Left cardiac atrium (tissue), 4 donors: ENCODE measurements at regions not wholly inside any gene's neighbourhood (a gene's known extent, or its start where the extent isn't known, plus 50 kb on each side); places are given as distances from the start of the nearest gene placed in this dataset.

Source experiments
- ATAC-seq, 2 donors: fragments of 200-7000 bp; cut with Tn5 transposase; one replicate each; pipeline ENCODE4 v1.9.1; 2020; ENCODE audit warnings: mild to moderate bottlenecking in 2 of 2, moderate library complexity in 2 of 2
- DNase-seq: peaks from one replicate; pipeline ENCODE4 v3.0.0-alpha.2; 2020
- intact Hi-C, 2 donors: fragments of 100-400 bp; cut with DNase I; formaldehyde crosslinking; loops; one replicate each; pipeline versions ENCODE4 v1.14.1 to v1.15.1; 2022 to 2023
- donor health status: DM: no; HTN: yes; CAD: no.
- donor health status: DM: no; HTN: yes; CAD: no; lungs with severe emphysema.
- donor health status: DM: yes; HTN: yes; CAD: no.
- donor health status: Dilated cardiomyopathy.

- no peak for DNase-seq
- no peak for ATAC-seq
- intact Hi-C loops, result no loop called here
Measured at GRCh38 chr3:76949033-76949432, 90.9 kb upstream of the ROBO2 start.

DNA sequence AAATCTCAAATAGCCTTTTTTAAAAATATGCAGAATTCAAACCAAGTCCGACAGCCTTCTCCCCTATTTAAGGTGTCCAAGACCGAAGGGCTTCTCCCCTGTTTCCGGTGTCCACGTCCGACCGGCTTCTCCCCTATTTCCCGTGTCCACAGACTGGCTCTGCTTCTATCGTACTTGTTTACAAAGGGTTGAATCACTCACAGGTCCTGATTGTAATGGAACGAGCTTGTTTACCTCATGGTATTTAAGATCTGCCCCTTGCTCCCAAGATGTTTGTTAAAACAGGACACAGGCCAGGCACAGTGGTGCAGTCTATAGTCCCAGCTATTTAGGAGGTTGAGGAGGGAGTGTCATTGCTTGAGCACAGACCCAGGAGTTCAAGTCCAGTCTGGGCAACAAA is 90.4 kb upstream of the ROBO2 start:
- ATAC-seq (no peak), DNase-seq (no peak)
- intact Hi-C loops, result no loop called here

DNA sequence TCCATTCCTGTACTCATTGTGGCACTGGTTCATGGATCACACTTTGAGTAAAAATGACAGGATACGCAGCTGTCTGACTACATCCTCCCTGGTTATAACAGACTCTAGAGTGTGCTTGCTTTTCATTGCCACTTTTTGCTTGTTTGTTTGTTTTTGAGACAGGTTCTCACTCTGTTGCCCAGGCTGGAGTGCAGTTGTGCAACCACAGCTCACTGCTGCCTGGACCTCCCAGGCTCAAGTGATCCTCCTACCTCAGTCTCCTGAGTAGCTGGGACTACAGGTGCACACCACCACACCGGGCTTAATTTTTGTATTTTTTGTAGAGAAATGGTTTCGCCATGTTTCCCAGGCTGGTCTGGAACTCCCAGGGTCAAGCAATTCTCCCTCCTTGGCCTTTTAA is 89.3 kb upstream of the ROBO2 start:
- DNase-seq, result no peak
- no peak for ATAC-seq
- intact Hi-C loops, result no loop called here

- no peak for ATAC-seq
- intact Hi-C loops, result no loop called here
- DNase-seq, result no peak
Measured at GRCh38 chr3:76954412-76954811, 85.5 kb upstream of the ROBO2 start.

DNA sequence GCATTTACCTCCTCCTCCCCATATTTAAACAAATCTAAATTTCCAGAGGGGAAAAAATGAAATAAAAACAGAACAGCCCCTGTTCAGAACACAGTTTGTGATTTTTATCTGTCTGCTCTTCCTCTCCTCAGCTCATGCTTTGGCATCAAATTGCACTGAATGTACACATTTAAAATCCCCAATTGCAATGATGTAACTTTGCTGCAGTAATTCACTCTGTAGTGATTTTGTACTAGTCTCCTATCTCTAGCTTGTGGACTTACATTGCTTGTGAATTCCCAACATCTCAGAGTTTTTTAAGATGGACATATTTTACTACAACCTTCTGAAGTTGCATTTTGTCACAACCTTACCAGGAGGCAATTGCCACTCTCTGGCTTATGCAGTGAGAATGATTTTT is 81.6 kb upstream of the ROBO2 start:
- intact Hi-C loops, result no loop called here
- DNase-seq, result no peak
- no peak for ATAC-seq

- intact Hi-C loops, result no loop called here
- no peak for DNase-seq
- ATAC-seq, result no peak
Measured at GRCh38 chr3:76958861-76959260, 81.0 kb upstream of the ROBO2 start.

- intact Hi-C loops, result no loop called here
- ATAC-seq (no peak), DNase-seq (no peak)
Measured at GRCh38 chr3:76961284-76961683, 78.6 kb upstream of the ROBO2 start.

GRCh38 chr3:76965122-76965725 is 74.7 kb upstream of the ROBO2 start:
- DNase-seq (no peak), ATAC-seq (no peak)
- intact Hi-C loops, result no loop called here

- intact Hi-C loops, result no loop called here
Measured at GRCh38 chr3:76969471-76969870, 70.4 kb upstream of the ROBO2 start.

GRCh38 chr3:76969996-76970615 is 69.8 kb upstream of the ROBO2 start:
- ATAC-seq (no peak), DNase-seq (no peak)
- intact Hi-C loops, result no loop called here

More at GRCh38 chr3:76969471-76969870, 70.4 kb upstream of the ROBO2 start:
- DNase-seq (no peak), ATAC-seq (no peak)

DNA sequence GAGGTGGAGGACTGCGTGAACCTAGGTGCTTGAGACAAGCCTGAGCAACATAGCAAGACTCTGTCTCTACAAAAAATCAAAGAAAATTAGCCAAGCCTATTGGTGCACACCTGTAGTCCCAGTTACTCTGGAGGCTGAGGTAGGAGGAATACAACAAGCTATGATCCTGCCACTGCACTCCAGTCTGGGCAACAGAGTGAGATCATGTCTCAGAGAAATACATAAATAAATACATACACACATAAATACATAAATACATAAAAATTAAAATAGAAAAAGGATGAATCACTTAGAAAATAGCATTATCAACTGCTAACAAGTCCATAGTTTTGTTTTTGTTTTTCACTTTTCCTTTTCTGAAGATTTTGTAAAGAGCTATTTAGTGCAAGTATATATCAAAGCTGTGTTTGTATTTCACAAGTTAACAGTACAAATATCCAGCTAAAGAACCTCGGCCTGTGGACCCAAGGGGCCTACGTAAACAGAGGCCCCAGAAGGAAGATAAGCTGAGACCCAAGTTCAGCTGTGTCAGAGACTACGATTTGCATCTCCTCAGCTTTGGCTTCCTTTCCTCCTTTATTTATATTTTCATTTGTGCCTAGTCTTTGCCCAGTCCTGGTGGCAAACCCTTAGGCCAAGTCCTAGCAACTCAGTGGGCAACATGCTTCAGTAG is 67.1 kb upstream of the ROBO2 start:
- DNase-seq (no peak), ATAC-seq (no peak)
- intact Hi-C loops, result no loop called here

GRCh38 chr3:76976996-76977395 is 62.9 kb upstream of the ROBO2 start:
- no peak for DNase-seq
- intact Hi-C loops, result no loop called here
- no peak for ATAC-seq

- ATAC-seq, result no peak
- intact Hi-C loops, result no loop called here
- DNase-seq, result no peak
Measured at GRCh38 chr3:76985645-76986044, 54.3 kb upstream of the ROBO2 start.

DNA sequence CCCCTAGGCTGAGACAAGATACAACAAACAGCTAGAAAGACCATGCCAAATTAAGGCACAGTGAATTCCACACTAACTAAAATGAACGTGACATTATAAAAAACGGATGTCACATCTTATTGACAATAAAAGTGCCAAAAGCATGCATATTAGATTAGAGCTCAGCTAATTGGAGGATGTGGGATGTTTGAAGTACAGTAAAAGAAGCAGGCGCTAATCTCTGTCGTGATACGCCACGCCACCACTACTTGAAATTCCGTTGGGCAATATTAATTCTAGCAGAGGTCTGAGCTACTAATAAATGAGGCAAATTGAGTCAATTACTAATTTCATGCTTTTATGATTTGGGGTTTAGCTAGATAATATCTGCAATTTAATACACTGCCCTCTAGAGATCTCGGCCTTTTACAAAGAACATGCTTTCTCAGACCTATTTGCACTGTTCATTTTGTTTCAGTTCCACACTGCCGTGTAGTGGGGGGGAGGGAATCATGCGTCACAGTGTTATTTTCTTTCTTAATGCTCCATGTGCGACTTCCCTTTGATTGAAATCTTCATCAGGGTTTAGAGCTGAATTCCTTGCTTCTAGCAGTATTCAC is 52.9 kb upstream of the ROBO2 start:
- intact Hi-C loops, result no loop called here
- DNase-seq, result no peak
- ATAC-seq, result no peak
